Heart left ventricle (tissue), 13 donors: ENCODE measurements at regions not wholly inside any gene's neighbourhood (a gene's known extent, or its start where the extent isn't known, plus 50 kb on each side); places are given as distances from the start of the nearest gene placed in this dataset.

Source experiments
- CTCF ChIP-seq, 12 donors: fragments of 200-600 bp; sonication (generic) in 4 of 12; IDR thresholded peaks; one replicate each; pipeline versions ENCODE4 v1.5.0 to v1.8.0; 2018 to 2022; ENCODE audit warnings: antibody characterized with exemption in 12 of 12, mild to moderate bottlenecking in 5 of 12
- POLR2A ChIP-seq, 2 donors: fragments of 450-650 bp; IDR thresholded peaks; one replicate each; pipeline ENCODE4 v1.6.1; 2017; ENCODE audit warnings: antibody characterized with exemption in 2 of 2, mild to moderate bottlenecking in 2 of 2, moderate library complexity in 2 of 2
- donor health status: ischemic (EF 13 %, LVEDD 7.1; RV severe dilation, severe dysfunction).
- donor health status: DM: no; HTN: yes; CAD: no.
- donor health status: DM: no; HTN: no; CAD: no.
- donor health status: ischemic (EF 25% LVEDD 6.9; RV normal size, moderate dysfunction).
- donor health status: ischemic (EF 25% LVEDD 5.7; RV mildly dilated, moderate dysfunction).
- donor health status: ischemic (EF 35%, LVEDD 5.7; RV mildly dilated, moderate dysfunction).
- donor health status: nonischemic (EF 11% LVEDD 7.7; RV severe dilation, severe dysfunction).
- donor health status: DM: yes; HTN: yes; CAD: no.
- donor health status: PGD.
- donor health status: ischemic (EF 29% LVEDD 5.4; RV normal size, mild dysfunction).
- donor health status: nonischemic (EF 23%, LVEDD 6.1; RV moderate dilation, normal function).

- no peak for TF ChIP-seq CTCF (IDR thresholded peaks at IDR 0.05)
- no peak for TF ChIP-seq POLR2A (IDR thresholded peaks at IDR 0.05)
Observed at GRCh38 chr7:82578430-82578829, 134.9 kb upstream of the CACNA2D1 start.
